IgD-negative memory B cell (primary cell): ENCODE measurements at regions not wholly inside any gene's neighbourhood (a gene's known extent, or its start where the extent isn't known, plus 50 kb on each side); places are given as distances from the start of the nearest gene placed in this dataset.
"Not testable (repeated sequence)": the region's sequence is repeated elsewhere in the genome, so short reads cannot be mapped to it uniquely, and the experiment has no call there.

Experiments used
- H3K27ac Mint-ChIP-seq, 3 donors: one replicate each; pipeline ENCODE4 v1.8.0; 2020 to 2022; ENCODE audit warnings: mild to moderate bottlenecking in 3 of 3, mixed read lengths in 3 of 3, moderate library complexity in 1 of 3
- H3K27me3 Mint-ChIP-seq: one replicate; pipeline ENCODE4 v1.8.0; 2021; ENCODE audit warnings: mixed read lengths
- H3K36me3 Mint-ChIP-seq: one replicate; pipeline ENCODE4 v1.8.0; 2020; ENCODE audit warnings: mild to moderate bottlenecking, mixed read lengths
- H3K4me1 Mint-ChIP-seq, 3 donors: one replicate each; pipeline ENCODE4 v1.8.0; 2020 to 2022; ENCODE audit warnings: mixed read lengths in 3 of 3, mild to moderate bottlenecking in 1 of 3
- H3K4me3 Mint-ChIP-seq, 4 donors: one replicate each; pipeline ENCODE4 v1.8.0; 2020 to 2022; ENCODE audit warnings: mild to moderate bottlenecking in 4 of 4, mixed read lengths in 4 of 4, moderate library complexity in 3 of 4
- H3K9me3 Mint-ChIP-seq, 3 donors: one replicate each; pipeline ENCODE4 v1.8.0; 2020 to 2021; ENCODE audit warnings: mixed read lengths in 3 of 3, mild to moderate bottlenecking in 1 of 3

DNA sequence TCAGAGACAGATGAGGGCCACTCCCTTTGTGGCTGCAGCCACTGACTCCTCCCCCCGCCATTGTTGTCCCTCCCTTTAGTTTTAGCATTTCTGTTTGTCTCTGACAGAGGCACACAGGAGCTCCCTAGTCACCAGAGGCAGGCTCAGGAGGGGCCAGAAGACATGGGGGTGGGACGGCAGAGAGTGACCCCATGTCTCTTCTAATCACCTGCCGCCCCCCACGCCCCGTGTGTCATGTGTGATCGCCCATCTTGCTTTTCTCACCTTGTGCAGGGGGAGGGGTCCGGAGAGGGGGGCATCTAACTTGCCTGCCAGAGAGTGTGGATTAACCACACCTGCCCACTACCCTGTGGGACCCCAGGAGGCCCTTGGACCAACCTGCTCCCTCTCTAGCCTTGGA lies 246.7 kb upstream of the TP53TG3C start:
- not testable (repeated sequence) for H3K27me3 Mint-ChIP-seq, H3K36me3 Mint-ChIP-seq, H3K9me3 Mint-ChIP-seq, H3K27ac Mint-ChIP-seq, H3K4me1 Mint-ChIP-seq, H3K4me3 Mint-ChIP-seq

DNA sequence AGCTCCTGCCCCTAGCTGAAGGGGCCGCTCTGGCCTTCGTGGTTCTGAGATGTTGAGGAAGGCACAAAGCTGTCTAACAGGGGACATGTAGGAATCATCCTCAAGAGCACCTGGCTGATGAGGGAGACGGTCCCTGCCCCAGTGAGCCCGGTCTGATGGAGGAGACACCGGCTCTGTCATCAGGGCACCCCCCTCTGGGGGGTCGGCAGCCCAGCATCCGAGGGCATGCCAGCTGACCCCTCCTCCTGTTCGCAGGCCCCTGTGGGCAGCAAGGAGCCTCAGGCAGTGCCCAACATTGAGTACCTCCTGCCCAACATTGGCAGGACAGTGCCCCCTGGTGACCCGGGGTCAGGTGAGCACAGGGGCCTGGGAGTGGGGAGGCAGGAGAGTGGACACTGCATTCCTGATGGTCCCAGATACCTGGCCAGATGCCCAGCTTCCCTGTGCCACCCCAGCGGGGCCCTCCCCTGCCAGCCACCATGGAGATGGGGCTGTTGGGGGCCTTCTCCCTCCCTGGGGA lies 247.9 kb upstream of the TP53TG3C start:
- H3K4me1 Mint-ChIP-seq, H3K27ac Mint-ChIP-seq, H3K36me3 Mint-ChIP-seq, H3K27me3 Mint-ChIP-seq, H3K4me3 Mint-ChIP-seq, H3K9me3 Mint-ChIP-seq: not testable (repeated sequence)

DNA sequence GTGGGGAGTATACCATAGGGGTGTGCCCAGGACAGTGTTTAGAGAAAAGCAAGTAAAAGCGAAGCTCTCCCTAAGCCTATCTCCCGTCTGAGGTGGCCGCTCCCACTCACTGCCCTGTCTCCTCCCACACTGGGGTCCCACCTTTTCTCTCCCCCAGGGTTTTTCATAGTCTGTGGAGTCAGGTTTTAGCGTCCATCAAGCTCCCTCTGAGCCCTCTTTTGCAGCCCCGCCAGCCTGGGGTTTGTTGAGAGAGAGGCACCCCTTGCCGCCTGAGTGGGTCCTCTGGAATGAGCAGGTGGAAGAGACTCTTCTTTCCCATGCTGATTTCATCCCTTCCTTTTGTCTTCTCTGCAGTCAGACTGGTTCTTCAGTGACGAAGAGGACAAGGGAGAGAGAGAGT lies 248.7 kb upstream of the TP53TG3C start:
- H3K27ac Mint-ChIP-seq, H3K4me1 Mint-ChIP-seq, H3K36me3 Mint-ChIP-seq, H3K9me3 Mint-ChIP-seq, H3K27me3 Mint-ChIP-seq: not testable (repeated sequence)
- H3K4me3 Mint-ChIP-seq, result peak overlapping the region in 1 of 4 donors; percentile 49

DNA sequence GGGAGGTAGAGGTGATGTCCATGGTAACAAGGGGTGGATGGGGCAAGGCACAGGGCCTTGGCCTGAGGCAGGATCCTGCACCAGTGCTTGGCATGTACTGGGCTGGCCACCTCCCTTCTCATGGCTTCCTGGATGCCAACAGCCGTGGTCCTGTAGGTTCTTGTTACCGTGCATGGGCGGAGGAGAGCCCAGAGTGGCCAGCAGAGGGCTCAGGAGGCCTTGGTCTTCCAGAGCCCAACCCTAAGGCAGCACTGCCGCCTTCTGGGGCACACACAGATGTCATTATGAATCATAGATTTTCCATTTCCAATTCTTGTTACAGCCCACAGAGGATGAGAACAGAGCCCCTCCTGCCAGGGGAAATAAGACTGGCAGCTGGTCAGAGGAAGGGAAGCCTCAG lies 254.2 kb upstream of the TP53TG3C start:
- H3K27me3 Mint-ChIP-seq, H3K27ac Mint-ChIP-seq, H3K9me3 Mint-ChIP-seq, H3K36me3 Mint-ChIP-seq, H3K4me3 Mint-ChIP-seq, H3K4me1 Mint-ChIP-seq: not testable (repeated sequence)

DNA sequence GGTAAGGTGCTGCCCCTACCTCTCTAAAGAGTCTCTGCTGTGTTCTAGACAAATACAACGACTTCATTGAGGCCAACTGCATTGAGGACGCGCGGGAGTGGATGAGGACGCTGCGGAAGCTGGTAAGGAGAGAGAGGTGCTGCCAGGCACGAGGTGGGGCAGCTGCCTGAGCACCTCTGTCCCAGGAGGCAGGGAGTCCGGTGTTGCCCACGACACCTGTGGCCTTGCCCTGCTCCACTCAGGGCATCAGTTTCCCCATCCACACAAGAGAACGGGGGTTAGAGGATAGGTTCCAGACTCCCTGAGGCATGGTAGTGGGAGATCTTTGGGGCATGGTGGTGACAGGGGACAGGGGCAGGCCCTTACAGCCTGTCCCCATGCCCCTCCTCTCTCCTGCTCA lies 256.1 kb upstream of the TP53TG3C start:
- not testable (repeated sequence) for H3K9me3 Mint-ChIP-seq, H3K4me1 Mint-ChIP-seq, H3K36me3 Mint-ChIP-seq, H3K4me3 Mint-ChIP-seq, H3K27ac Mint-ChIP-seq, H3K27me3 Mint-ChIP-seq

DNA sequence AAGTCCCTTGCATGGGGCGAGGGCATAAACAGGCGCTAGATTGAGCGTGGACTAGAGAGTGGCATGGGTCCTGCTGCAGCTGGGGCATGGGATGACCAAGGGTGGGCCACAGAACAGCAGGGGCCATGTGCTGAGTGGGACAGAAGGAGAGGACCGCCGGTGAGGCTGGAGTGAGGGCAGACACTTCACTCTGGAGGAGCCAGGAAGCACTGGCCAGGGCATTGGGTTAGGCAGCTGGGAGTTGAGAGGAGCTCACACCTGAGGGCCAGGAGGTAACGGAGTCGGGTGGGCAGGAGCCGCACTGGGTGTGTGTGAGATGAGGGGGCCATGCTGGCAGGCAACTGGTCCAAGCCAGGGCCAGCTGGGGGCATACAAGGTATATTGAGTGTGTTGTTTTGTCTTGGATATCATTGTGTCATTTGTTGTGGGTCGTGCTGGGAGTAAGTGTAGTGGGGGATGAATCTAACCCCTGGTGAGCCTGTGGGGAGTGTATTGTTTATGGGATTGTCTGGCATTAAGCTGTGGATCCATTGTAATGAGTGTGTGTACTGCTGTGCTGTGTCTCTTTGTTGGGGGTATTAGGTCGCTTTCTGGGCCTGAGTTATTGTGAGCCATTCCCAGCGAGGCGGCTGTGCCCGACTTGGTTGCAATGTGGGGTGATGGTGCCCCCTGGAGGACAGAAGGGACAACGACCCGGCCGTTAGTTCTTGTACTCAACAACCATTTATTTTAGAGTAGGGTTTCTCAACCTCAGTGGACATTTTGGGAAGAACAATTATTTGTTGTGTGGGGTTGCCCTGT lies 256.5 kb upstream of the TP53TG3 start:
- not testable (repeated sequence) for H3K9me3 Mint-ChIP-seq, H3K27me3 Mint-ChIP-seq, H3K4me1 Mint-ChIP-seq, H3K27ac Mint-ChIP-seq, H3K36me3 Mint-ChIP-seq
- H3K4me3 Mint-ChIP-seq, result peak overlapping the region in 1 of 4 donors; percentile 76

DNA sequence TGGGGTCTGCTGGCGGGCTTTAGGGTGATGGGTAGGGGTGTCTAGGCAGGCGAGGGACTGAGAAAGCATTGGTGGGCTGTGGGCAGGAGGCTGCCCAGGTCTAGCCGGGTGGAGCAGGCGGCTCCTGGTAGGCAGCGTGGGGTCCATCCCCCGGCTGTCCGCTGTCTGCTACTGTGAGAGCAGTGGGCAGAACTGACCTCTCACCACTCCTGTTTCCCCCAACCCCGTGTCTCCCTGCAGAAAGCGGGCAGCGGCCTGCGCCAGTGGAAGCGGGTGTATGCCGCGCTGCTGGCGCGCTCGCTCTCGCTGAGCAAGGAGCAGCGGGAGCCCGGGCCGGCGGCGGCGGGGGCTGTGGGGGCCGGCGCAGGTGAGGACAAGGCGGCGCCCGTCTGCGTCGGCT lies 249.2 kb upstream of the TP53TG3 start:
- not testable (repeated sequence) for H3K36me3 Mint-ChIP-seq, H3K27me3 Mint-ChIP-seq, H3K9me3 Mint-ChIP-seq, H3K27ac Mint-ChIP-seq, H3K4me1 Mint-ChIP-seq, H3K4me3 Mint-ChIP-seq

DNA sequence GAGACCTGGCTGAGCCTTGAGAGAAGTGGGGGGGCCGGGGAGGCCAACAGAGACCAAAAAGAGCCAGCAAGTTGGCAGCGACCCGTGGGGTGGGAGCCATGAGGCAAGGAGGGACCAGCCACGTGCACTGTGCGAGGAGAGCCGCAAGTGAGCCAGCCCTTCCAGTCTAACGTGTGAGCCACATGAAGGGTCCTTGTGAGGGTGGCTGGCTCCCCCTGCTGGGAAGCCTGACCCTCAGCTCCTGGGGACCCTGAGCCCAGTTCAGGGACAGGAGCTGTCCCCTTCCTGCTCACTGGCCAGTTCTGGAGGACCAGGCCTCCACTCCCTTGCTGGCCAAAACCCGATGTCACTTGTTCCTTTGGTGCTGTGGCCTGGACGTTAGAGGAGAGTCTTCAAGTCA lies 246.6 kb upstream of the TP53TG3 start:
- H3K36me3 Mint-ChIP-seq, H3K4me1 Mint-ChIP-seq, H3K9me3 Mint-ChIP-seq, H3K27ac Mint-ChIP-seq, H3K4me3 Mint-ChIP-seq, H3K27me3 Mint-ChIP-seq: not testable (repeated sequence)

DNA sequence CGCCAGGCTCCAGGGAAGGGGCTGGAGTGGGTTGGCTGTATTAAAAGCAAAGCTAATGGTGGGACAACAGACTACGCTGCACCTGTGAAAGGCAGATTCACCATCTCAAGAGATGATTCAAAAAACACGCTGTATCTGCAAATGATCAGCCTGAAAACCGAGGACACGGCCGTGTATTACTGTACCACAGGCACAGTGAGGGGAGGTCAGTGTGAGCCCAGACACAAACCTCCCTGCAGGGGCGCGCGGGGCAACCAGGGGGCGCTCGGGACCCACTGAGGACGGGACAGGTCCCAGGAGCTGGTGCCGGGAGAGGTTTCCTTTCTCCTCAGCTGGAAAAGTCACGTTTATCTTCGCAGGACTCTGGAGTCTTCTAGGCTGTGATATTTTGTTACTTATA lies 239.4 kb upstream of the TP53TG3 start:
- not testable (repeated sequence) for H3K4me1 Mint-ChIP-seq, H3K9me3 Mint-ChIP-seq, H3K27ac Mint-ChIP-seq, H3K36me3 Mint-ChIP-seq, H3K4me3 Mint-ChIP-seq, H3K27me3 Mint-ChIP-seq

DNA sequence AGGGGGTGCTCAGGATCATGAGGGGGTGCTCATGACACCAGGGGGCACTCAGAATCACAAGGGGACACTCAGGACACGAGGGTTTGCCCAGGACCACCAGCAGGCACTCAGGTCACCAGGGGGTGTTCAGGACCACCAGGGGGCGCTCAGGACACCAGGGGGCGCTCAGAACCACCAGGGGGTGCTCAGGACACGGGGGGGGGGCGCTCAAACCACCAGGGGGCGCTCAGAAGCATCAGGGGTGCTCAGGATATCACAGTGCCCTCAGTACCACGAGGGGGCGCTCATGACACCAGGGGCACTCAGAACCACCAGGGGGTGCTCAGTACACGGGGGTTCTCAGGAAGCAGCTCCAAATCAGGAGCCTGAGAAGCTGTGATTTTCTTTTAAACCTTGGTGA lies 221.8 kb upstream of the TP53TG3 start:
- not testable (repeated sequence) for H3K4me1 Mint-ChIP-seq, H3K27ac Mint-ChIP-seq, H3K27me3 Mint-ChIP-seq, H3K4me3 Mint-ChIP-seq, H3K36me3 Mint-ChIP-seq, H3K9me3 Mint-ChIP-seq

DNA sequence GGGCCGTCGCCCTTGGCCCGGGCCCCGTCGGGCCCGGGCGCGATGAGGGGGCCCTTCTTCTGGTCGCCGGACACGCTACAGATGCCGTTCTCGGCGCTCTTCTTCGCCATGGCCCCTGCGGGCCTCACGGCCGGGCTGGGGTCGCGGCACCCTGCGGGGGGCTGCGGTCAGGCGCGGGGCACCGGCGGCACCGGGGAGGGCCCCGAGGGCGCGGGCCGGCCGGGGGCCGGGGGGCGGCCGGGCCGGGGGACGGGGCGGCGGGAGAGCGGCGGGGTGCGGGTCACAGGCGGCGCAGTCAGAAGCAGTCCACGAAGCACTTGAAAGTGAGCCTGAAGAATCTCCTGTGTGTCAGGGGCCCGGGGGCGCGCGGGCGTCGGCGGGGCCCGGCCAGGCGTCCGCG lies 209.4 kb upstream of the TP53TG3 start:
- H3K4me3 Mint-ChIP-seq, H3K27ac Mint-ChIP-seq, H3K27me3 Mint-ChIP-seq, H3K4me1 Mint-ChIP-seq, H3K9me3 Mint-ChIP-seq, H3K36me3 Mint-ChIP-seq: not testable (repeated sequence)

DNA sequence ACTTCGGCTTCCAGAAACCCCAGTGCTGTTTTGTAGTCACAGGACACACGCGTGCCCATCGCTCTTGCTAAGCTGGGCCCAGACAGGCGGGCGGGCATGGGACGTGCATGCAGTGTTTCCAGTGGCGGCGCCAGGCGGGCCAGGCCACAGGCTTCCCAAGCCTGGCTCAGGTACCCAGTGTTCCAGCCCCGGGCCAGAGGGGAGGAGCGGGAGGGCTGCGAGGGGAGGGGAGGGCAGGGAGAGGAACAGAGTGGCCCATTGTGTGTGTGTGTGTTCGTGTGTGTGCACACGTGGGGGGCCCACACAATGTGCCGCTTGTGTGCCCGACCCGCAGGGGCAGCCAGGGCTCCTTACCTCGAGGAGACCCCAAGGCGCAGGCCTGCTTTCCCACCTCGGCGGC lies 208.6 kb upstream of the TP53TG3 start:
- not testable (repeated sequence) for H3K9me3 Mint-ChIP-seq, H3K27ac Mint-ChIP-seq, H3K4me3 Mint-ChIP-seq, H3K27me3 Mint-ChIP-seq, H3K36me3 Mint-ChIP-seq, H3K4me1 Mint-ChIP-seq

DNA sequence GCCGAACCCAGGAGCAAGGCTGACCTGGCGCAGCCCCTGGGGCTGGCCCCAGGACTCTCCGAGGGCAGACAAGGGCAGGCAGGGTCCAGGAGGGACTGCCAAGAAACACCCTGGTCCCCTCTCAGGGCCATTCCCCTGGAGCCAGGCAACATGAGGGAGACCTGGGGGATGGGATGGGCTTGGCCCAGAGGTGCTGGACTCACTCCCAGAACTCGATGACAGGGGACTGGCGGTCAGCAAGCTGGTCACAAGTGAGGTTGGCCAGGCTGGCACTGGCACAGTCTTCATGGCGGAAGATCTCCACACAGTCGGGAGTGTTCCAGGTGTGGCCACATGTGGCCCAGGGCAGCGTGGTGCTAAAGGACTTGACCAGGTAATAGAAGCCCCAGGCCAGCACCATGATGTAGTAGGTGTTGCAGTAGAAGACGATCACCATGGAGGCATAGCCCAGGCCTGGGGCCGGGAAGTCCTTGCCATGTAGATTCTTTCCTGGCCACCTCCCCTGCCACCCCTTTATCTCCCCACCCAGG lies 206.4 kb upstream of the TP53TG3 start:
- not testable (repeated sequence) for H3K4me1 Mint-ChIP-seq, H3K4me3 Mint-ChIP-seq, H3K36me3 Mint-ChIP-seq, H3K27ac Mint-ChIP-seq, H3K27me3 Mint-ChIP-seq, H3K9me3 Mint-ChIP-seq

DNA sequence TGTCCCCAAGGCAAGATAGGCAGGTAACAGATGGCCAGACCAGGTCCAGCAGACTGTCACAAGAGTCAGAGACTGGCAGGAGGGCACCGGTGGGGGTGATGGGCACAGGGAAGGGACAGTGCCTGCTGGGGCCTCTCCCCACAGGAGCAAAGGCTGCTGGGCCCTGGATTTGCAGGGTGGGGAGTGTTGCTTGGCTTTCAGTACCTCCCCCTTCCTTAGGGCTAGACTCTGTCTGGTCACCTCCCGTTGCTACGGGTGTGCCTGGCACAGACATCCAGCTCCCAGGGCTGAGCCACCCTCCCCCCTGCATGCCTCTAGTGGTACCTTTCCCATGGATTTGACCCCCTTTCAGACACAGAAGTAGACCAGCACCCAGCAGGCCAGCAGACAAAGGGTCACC lies 205.7 kb upstream of the TP53TG3 start:
- H3K27ac Mint-ChIP-seq, H3K4me1 Mint-ChIP-seq, H3K4me3 Mint-ChIP-seq: not testable (repeated sequence)

DNA sequence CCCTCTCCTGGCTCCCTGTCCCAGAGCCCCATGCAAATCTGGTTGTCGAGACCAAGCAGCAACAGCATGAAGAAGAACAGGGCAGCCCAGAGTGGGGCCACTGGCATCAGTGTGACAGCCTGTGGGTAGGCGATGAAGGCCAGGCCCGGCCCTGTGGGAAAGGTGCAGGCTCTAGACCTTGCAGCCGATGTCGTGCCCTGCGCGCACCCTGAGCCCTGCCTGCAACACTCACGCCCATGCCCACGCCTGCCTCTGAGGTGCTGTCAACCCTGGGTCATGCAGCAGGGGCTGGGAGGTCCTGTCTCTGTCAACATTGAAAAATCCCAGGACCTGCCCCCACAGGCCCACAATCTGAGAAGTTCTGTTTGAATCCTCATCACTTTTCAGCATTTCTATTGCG lies 204.0 kb upstream of the TP53TG3 start:
- not testable (repeated sequence) for H3K9me3 Mint-ChIP-seq, H3K36me3 Mint-ChIP-seq, H3K4me1 Mint-ChIP-seq, H3K27me3 Mint-ChIP-seq, H3K4me3 Mint-ChIP-seq, H3K27ac Mint-ChIP-seq

More for the DNA sequence above, 205.7 kb upstream of the TP53TG3 start:
- H3K27me3 Mint-ChIP-seq, H3K36me3 Mint-ChIP-seq, H3K9me3 Mint-ChIP-seq: not testable (repeated sequence)

DNA sequence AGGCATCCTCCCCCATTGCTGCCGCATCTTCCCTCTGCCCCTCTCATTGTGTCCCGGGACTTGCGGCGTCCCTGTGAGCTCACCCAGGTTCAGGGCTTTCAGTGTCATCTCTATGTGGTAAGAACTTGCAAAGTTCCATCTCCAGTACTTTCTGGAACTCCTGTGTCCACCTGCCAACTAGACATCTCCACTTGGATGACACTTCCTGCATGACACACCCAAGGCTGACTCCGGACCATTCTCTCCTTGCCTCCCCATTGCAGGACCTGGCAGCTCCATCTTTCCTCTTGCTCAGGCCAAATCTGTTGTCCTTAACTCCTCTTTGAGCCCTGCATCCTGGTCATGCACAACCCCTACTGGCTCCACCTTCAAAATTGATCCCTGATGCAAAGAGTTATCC lies 200.8 kb upstream of the TP53TG3 start:
- H3K4me1 Mint-ChIP-seq, H3K36me3 Mint-ChIP-seq, H3K27ac Mint-ChIP-seq, H3K9me3 Mint-ChIP-seq, H3K27me3 Mint-ChIP-seq, H3K4me3 Mint-ChIP-seq: not testable (repeated sequence)

DNA sequence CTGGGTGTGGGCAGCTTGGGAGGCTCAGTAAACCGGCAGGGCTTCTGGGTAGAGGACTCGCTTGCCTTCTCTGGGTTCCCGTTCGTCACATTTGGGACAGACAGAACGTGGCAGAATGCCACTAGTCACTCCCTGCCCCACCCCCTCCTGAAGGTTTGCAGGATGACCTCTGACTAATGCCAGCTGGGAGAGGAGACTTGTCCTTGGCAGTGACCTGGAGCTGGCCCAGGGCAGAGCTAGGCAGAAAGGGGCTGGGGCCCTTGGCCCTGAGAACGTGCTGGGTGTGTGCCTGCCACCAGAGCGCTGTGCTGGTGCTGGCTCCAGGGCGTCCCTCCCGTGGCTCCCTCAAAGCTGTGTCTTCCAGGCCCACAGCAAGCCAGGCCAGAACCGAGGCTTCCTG lies 197.8 kb upstream of the TP53TG3 start:
- not testable (repeated sequence) for H3K9me3 Mint-ChIP-seq, H3K27ac Mint-ChIP-seq, H3K4me1 Mint-ChIP-seq, H3K36me3 Mint-ChIP-seq, H3K4me3 Mint-ChIP-seq, H3K27me3 Mint-ChIP-seq
